ENCODE measurements at regions not wholly inside any gene's neighbourhood (a gene's known extent, or its start where the extent isn't known, plus 50 kb on each side); places are given as distances from the start of the nearest gene placed in this dataset.

- TF ChIP-seq EP300 (IDR thresholded peaks at IDR 0.05), result no peak
- no peak for TF ChIP-seq CTCF (IDR thresholded peaks at IDR 0.05)
- TF ChIP-seq POLR2A (IDR thresholded peaks at IDR 0.05; ENCODE audit: low read length), result no peak
- no peak for TF ChIP-seq MAZ (IDR thresholded peaks at IDR 0.05; ENCODE audit: borderline replicate concordance, low read depth, low read length)
- TF ChIP-seq KDM5A (IDR thresholded peaks at IDR 0.05), result no peak
- no peak for TF ChIP-seq REST (IDR thresholded peaks at IDR 0.05)
These were observed 141.7 kb upstream of the CARMIL1 start for GRCh38 chr6:25137480-25137879.
